DND-41 (cell line): ENCODE measurements at regions not wholly inside any gene's neighbourhood (a gene's known extent, or its start where the extent isn't known, plus 50 kb on each side); places are given as distances from the start of the nearest gene placed in this dataset.

Source experiments
- ATAC-seq: fragments of 200-7000 bp; cut with Tn5 transposase; 3 replicates; pipeline ENCODE4 v1.9.1; 2021; ENCODE audit warnings: low read depth; ENCODE audit not compliant: insufficient read depth
- DNase-seq: peaks from one replicate; pipeline ENCODE4 v3.0.0-alpha.2; 2020
- H2AFZ ChIP-seq: 2 replicates; pipeline ENCODE4 v1.6.0; 2012; ENCODE audit warnings: low read depth, low read length
- H3K27ac ChIP-seq: 2 replicates; pipeline ENCODE4 v1.5.1; 2012; ENCODE audit warnings: low read length, inconsistent platforms
- H3K27me3 ChIP-seq: fragments of 200-600 bp; sonication (generic); 2 replicates; pipeline ENCODE4 v1.6.0; 2012; ENCODE audit warnings: low read length, mild to moderate bottlenecking, inconsistent platforms; ENCODE audit not compliant: insufficient read depth, poor library complexity
- H3K36me3 ChIP-seq: 2 replicates; pipeline ENCODE4 v1.5.1; 2012; ENCODE audit warnings: low read length, inconsistent platforms; ENCODE audit not compliant: insufficient read depth
- H3K4me1 ChIP-seq: 2 replicates; pipeline ENCODE4 v1.5.1; 2012; ENCODE audit warnings: mild to moderate bottlenecking, low read length; ENCODE audit not compliant: insufficient read depth
- H3K4me2 ChIP-seq: 2 replicates; pipeline ENCODE4 v1.6.0; 2012; ENCODE audit warnings: mild to moderate bottlenecking, moderate library complexity, low read length, inconsistent platforms; ENCODE audit not compliant: insufficient read depth
- H3K4me3 ChIP-seq, 2 experiments: fragments of 200-600 bp in 1 of 2; shearing (Covaris generic) in 1 of 2; 2 replicates each; pipeline ENCODE4 v1.5.1; 2012 to 2016; ENCODE audit warnings: inconsistent platforms in 2 of 2, low read length in 2 of 2, mild to moderate bottlenecking in 2 of 2, low read depth in 1 of 2, moderate library complexity in 1 of 2
- H3K79me2 ChIP-seq: 2 replicates; pipeline ENCODE4 v1.6.0; 2012; ENCODE audit warnings: low read length, inconsistent platforms; ENCODE audit not compliant: insufficient read depth
- H3K9ac ChIP-seq: 2 replicates; pipeline ENCODE4 v1.6.0; 2012; ENCODE audit warnings: low read depth, mild to moderate bottlenecking, inconsistent platforms, low read length, moderate library complexity
- H3K9me3 ChIP-seq: 2 replicates; pipeline ENCODE4 v1.5.1; 2012; ENCODE audit warnings: low read length, moderate library complexity, mild to moderate bottlenecking, inconsistent platforms; ENCODE audit not compliant: insufficient read depth, severe bottlenecking
- H4K20me1 ChIP-seq: 2 replicates; pipeline ENCODE4 v1.6.0; 2012; ENCODE audit warnings: low read length; ENCODE audit not compliant: insufficient read depth
- CTCF ChIP-seq: IDR thresholded peaks from 2 replicates; pipeline ENCODE4 v1.5.1; 2012; ENCODE audit warnings: borderline replicate concordance, low read length, moderate library complexity, mild to moderate bottlenecking; ENCODE audit not compliant: poor library complexity, severe bottlenecking; ENCODE audit errors: extremely low read depth
- EZH2 ChIP-seq: IDR thresholded peaks from 3 replicates; pipeline ENCODE4 v1.6.1; 2012; ENCODE audit warnings: borderline replicate concordance, low read depth, mild to moderate bottlenecking, moderate library complexity, low read length, inconsistent platforms; ENCODE audit not compliant: severe bottlenecking

- peak overlapping the region; percentile 45 to 69 for H3K4me3 ChIP-seq
- peak; percentile 86 for ATAC-seq
- H3K27me3 ChIP-seq, result no peaks in the 10 kb centered on the region
- peak overlapping the region; percentile 86 for H3K9ac ChIP-seq
- DNase-seq, result peak; percentile 94
- no peaks in the 10 kb centered on the region for H4K20me1 ChIP-seq
- TF ChIP-seq EZH2 (no peak), CTCF (peak; percentile 2)
- peaks cover 76% of the 10 kb centered on the region for H3K4me1 ChIP-seq
- peaks cover 7% of the 10 kb centered on the region for H3K9me3 ChIP-seq
- H3K36me3 ChIP-seq, result peaks cover 47% of the 10 kb centered on the region
- H2AFZ ChIP-seq, result peak overlapping the region; percentile 45; the same call in 1 of the 2 replicates
- H3K27ac ChIP-seq, result peak overlapping the region; percentile 92
- peak overlapping the region; percentile 79 for H3K4me2 ChIP-seq
- H3K79me2 ChIP-seq, result peaks cover 58% of the 10 kb centered on the region
Measured at GRCh38 chr1:31505911-31506497, 70.3 kb upstream of the TINAGL1 start.

GRCh38 chr1:31507221-31507620 is 69.1 kb upstream of the TINAGL1 start:
- ATAC-seq, result no peak
- H3K79me2 ChIP-seq, result peaks cover 65% of the 10 kb centered on the region
- peaks cover 81% of the 10 kb centered on the region for H3K4me1 ChIP-seq
- H3K4me3 ChIP-seq, result peak overlapping the region; percentile 45 to 69; a peak in 3 of 4 replicates
- H3K9me3 ChIP-seq, result peaks cover 11% of the 10 kb centered on the region
- no peaks in the 10 kb centered on the region for H4K20me1 ChIP-seq
- no peaks in the 10 kb centered on the region for H3K27me3 ChIP-seq
- H2AFZ ChIP-seq, result no peak overlapping the region
- H3K4me2 ChIP-seq, result peak overlapping the region; percentile 79
- peak overlapping the region; percentile 92 for H3K27ac ChIP-seq
- TF ChIP-seq EZH2, result no peak
- peak; percentile 6 for TF ChIP-seq CTCF
- DNase-seq, result no peak
- H3K36me3 ChIP-seq, result peaks cover 57% of the 10 kb centered on the region
- peak overlapping the region; percentile 86 for H3K9ac ChIP-seq

GRCh38 chr1:31507676-31508530 is 68.4 kb upstream of the TINAGL1 start:
- peak overlapping the region; percentile 79 for H3K4me2 ChIP-seq
- no peak overlapping the region for H2AFZ ChIP-seq
- TF ChIP-seq EZH2 (no peak), CTCF (peak; percentile 36)

More at GRCh38 chr1:31507676-31508530, 68.4 kb upstream of the TINAGL1 start:
- H3K27ac ChIP-seq, result peak overlapping the region; percentile 92
- H3K4me1 ChIP-seq, result peaks cover 77% of the 10 kb centered on the region
- ATAC-seq (no peak), DNase-seq (peak; percentile 33)
- peak overlapping the region; percentile 45 to 69; a peak in 3 of 4 replicates for H3K4me3 ChIP-seq
- H3K9me3 ChIP-seq, result peaks cover 17% of the 10 kb centered on the region
- peaks cover 72% of the 10 kb centered on the region for H3K79me2 ChIP-seq
- peak overlapping the region; percentile 86 for H3K9ac ChIP-seq
- H3K27me3 ChIP-seq, result no peaks in the 10 kb centered on the region
- no peaks in the 10 kb centered on the region for H4K20me1 ChIP-seq
- peaks cover 62% of the 10 kb centered on the region for H3K36me3 ChIP-seq
